ENCODE measurements at regions not wholly inside any gene's neighbourhood (a gene's known extent, or its start where the extent isn't known, plus 50 kb on each side); places are given as distances from the start of the nearest gene placed in this dataset.

GRCh38 chr2:122736279-122736678 is 980.8 kb downstream of the TSN start:
- no peak for DNase-seq
- ATAC-seq, result no peak

GRCh38 chr2:122737429-122738077 is 982.1 kb downstream of the TSN start:
- ATAC-seq (no peak), DNase-seq (no peak)

GRCh38 chr2:122739732-122740593 is 984.5 kb downstream of the TSN start:
- DNase-seq, result no peak
- ATAC-seq, result no peak

- no peak for DNase-seq
- ATAC-seq, result no peak
These were observed 985.1 kb downstream of the TSN start for GRCh38 chr2:122740594-122740948.

GRCh38 chr2:122741403-122741802 is 986.0 kb downstream of the TSN start:
- no peak for DNase-seq
- no peak for ATAC-seq

- DNase-seq, result no peak
- ATAC-seq, result no peak
These were observed 987.7 kb downstream of the TSN start for GRCh38 chr2:122743021-122743675.

- ATAC-seq (no peak), DNase-seq (no peak)
These were observed 990.2 kb downstream of the TSN start for GRCh38 chr2:122745603-122746002.

GRCh38 chr2:122747670-122748069 is 992.2 kb downstream of the TSN start:
- no peak for ATAC-seq

GRCh38 chr2:122748552-122749011 is 993.1 kb downstream of the TSN start:
- ATAC-seq, result no peak
- no peak for DNase-seq

More at GRCh38 chr2:122747670-122748069, 992.2 kb downstream of the TSN start:
- no peak for DNase-seq

- ATAC-seq (no peak), DNase-seq (no peak)
These were observed 994.0 kb downstream of the TSN start for GRCh38 chr2:122749405-122749804.

- DNase-seq, result no peak
- ATAC-seq, result no peak
These were observed 994.6 kb downstream of the TSN start for GRCh38 chr2:122750095-122750494.

- DNase-seq (no peak), ATAC-seq (no peak)
These were observed 995.4 kb downstream of the TSN start for GRCh38 chr2:122750808-122751207.

- DNase-seq (no peak), ATAC-seq (no peak)
These were observed 997.9 kb downstream of the TSN start for GRCh38 chr2:122753336-122753735.

- ATAC-seq, result no peak
- DNase-seq, result no peak
These were observed 999.1 kb downstream of the TSN start for GRCh38 chr2:122754561-122754960.

- DNase-seq (no peak), ATAC-seq (no peak)
These were observed 999.9 kb downstream of the TSN start for GRCh38 chr2:122755281-122755780.

GRCh38 chr2:122758967-122759366 is 1003.5 kb downstream of the TSN start:
- DNase-seq, result no peak
- ATAC-seq, result no peak

- no peak for ATAC-seq
- no peak for DNase-seq
These were observed 1008.6 kb downstream of the TSN start for GRCh38 chr2:122764014-122764413.

GRCh38 chr2:122780251-122780650 is 1024.8 kb downstream of the TSN start:
- no peak for ATAC-seq

GRCh38 chr2:122794100-122794499 is 1038.6 kb downstream of the TSN start:
- DNase-seq, result no peak
- ATAC-seq, result no peak

More at GRCh38 chr2:122780251-122780650, 1024.8 kb downstream of the TSN start:
- no peak for DNase-seq

- DNase-seq, result no peak
- ATAC-seq, result no peak
These were observed 1040.3 kb downstream of the TSN start for GRCh38 chr2:122795763-122796162.

- ATAC-seq (no peak), DNase-seq (no peak)
These were observed 1043.9 kb downstream of the TSN start for GRCh38 chr2:122799391-122799790.

- ATAC-seq (no peak), DNase-seq (no peak)
These were observed 1045.3 kb downstream of the TSN start for GRCh38 chr2:122800781-122801180.

GRCh38 chr2:122804494-122804893 is 1049.0 kb downstream of the TSN start:
- ATAC-seq (no peak), DNase-seq (no peak)

Data from stimulated activated naive CD8-positive, alpha-beta T cell treated with anti-CD3 and anti-CD28 coated beads, Interleukin-15, Interleukin-2, amounts not matched to agents 100 U/mL and 50 U/mL, for 24 hours (primary cell).